ENCODE measurements at regions not wholly inside any gene's neighbourhood (a gene's known extent, or its start where the extent isn't known, plus 50 kb on each side); places are given as distances from the start of the nearest gene placed in this dataset.
"Not testable (repeated sequence)": the region's sequence is repeated elsewhere in the genome, so short reads cannot be mapped to it uniquely, and the experiment has no call there.

DNA sequence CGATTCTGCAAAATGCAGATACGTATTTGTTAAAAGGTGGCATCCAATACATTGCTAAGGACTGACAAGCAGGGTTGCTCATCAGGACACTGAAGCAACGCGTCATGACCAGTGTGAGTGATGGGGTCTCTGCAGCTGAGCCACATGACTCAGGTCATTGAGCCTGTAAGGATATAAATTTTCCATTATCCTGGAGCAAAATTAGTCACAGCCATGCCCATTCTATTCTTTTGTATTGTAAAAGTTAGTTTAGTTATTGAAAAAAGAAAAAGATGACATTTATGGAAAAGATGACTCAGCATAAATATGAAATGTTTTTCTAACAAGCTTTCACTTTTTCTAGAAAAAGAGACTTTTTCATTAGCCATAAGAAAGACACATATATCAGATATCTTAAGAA, 268.0 kb upstream of the TMEM132C start:
- DNase-seq (ENCODE audit: low read depth in 2 of 2), result no peak

DNA sequence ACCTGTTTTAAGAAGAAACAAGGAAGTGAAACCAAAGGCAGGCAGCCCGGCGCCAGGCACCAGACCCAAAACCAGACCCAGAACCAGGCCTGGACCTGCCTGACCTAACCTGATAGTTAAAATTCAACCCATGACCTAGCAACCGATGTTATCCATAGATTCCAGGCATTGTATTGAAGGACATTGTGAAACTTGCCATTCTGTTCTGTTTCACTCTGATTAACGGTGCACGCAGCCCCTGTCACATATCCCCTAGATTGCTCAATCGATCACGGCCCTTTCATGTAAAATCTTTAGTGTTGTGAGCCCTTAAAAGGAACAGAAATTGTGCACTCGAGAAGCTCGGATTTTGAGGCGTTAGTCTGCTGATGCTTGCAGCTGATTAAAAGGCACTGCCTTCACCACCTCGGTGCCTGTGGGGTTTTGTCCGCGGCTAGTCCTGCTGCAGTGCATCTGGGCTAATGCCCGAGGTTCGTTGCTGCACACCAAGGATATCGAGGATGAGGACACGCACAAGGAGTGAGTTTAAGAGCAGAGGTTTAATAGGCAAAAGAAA, 262.5 kb upstream of the TMEM132C start:
- no peak for DNase-seq (ENCODE audit: low read depth in 2 of 2)

- no peak for DNase-seq (ENCODE audit: low read depth in 2 of 2)
Observed at GRCh38 chr12:128007250-128007649, 259.7 kb upstream of the TMEM132C start.

DNA sequence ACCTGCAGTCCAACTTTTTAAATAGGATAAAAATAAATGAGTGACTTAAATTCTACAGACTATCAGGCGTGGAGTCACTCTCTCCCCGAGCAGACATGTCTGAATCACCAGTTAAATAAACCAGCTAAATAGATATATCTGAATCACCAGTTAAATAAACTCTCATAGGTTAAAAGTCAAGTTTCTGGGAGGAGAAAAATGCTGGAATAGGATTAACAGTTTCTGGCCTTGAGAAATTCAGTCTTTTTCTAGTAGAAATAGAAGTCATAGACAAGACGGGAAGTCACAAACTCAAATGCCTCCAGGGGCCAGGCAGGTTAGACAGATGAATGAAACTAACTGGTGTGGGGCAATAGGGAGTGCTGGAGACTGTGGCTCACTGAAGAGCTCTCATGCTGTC, 258.6 kb upstream of the TMEM132C start:
- DNase-seq (ENCODE audit: low read depth in 2 of 2), result no peak

- no peak for DNase-seq (ENCODE audit: low read depth in 2 of 2)
Observed at GRCh38 chr12:128009108-128009507, 257.9 kb upstream of the TMEM132C start.

DNA sequence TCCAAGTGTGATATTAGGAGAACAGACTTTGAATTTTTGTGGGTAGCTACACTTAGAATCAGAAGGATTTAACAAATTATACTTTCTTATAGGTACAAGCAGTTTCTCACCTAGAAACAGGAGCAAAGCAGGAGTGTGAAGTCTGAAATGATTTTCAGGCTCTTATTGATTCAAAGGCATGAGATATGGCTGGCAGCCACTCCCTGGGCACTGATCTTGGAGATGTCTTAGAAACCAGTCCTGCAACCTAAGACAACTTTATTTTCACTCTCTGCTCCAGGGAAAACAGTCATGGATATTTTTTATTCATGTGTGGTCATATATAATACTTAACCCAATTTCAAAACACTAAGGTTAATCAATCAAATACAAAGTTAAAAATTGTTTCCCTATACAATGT, 254.9 kb upstream of the TMEM132C start:
- DNase-seq (ENCODE audit: low read depth in 2 of 2), result no peak

GRCh38 chr12:128015276-128015675, 251.7 kb upstream of the TMEM132C start:
- DNase-seq (ENCODE audit: low read depth in 2 of 2), result no peak

GRCh38 chr12:128018067-128018466, 248.9 kb upstream of the TMEM132C start:
- DNase-seq (ENCODE audit: low read depth in 2 of 2), result no peak

DNA sequence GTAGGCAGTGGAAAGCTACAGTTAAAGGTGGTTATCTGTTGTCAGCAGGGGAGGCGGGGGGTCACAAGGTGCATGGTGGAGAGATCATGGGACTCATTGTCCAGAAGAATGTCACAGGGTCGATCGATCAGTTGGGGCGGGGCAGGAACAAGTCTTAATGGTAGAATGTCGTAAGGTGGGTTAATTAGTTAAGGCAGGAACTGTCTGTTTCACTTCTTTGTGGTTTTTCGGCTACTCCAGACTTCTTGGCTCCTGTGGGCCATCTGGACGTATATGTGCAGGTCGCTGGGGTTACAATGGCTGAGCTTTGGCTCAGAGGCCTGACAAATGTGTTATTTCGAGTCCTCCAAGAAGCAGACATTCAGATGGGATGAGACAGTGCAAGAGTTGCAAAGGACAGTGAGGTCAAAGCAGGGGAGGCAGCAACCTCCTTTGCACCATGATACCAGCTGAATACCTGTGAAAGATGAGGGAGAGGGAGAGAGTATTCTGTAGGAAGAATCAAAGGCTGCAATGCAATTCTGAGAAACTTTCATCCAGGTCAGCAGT, 246.9 kb upstream of the TMEM132C start:
- DNase-seq (ENCODE audit: low read depth in 2 of 2), result no peak

GRCh38 chr12:128021561-128021960, 245.4 kb upstream of the TMEM132C start:
- DNase-seq (ENCODE audit: low read depth in 2 of 2), result no peak

DNA sequence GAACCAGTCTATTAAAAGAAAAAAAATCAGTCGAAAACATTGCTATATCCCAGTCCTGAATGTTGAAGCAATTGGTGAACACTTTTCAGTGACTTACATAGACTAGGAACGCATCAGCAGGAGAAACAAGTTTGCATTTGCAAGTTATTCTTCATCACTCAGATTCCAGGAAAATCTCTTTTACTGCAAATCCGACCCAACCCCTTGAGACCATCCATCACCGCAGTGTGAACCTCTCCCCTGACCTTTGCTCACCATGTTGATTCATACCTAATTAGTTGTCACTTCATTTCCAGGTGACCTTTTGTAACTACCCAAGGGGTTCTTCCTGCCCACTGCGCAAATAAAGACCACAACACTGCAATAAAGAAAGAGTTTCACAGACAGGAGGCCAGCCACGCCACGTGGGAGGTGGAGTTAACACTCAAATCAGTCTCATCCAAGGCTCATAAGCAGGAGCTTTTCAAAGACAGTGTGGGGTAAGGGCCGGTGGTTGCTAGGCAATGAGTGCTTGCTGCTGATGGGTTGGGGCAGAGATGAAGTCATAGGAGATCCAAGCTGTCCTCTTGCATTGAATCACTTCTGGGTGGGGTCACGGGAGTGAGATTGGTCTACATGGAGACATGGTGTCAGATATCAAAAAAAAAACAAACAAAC, 241.3 kb upstream of the TMEM132C start:
- no peak for DNase-seq (ENCODE audit: low read depth in 2 of 2)

DNA sequence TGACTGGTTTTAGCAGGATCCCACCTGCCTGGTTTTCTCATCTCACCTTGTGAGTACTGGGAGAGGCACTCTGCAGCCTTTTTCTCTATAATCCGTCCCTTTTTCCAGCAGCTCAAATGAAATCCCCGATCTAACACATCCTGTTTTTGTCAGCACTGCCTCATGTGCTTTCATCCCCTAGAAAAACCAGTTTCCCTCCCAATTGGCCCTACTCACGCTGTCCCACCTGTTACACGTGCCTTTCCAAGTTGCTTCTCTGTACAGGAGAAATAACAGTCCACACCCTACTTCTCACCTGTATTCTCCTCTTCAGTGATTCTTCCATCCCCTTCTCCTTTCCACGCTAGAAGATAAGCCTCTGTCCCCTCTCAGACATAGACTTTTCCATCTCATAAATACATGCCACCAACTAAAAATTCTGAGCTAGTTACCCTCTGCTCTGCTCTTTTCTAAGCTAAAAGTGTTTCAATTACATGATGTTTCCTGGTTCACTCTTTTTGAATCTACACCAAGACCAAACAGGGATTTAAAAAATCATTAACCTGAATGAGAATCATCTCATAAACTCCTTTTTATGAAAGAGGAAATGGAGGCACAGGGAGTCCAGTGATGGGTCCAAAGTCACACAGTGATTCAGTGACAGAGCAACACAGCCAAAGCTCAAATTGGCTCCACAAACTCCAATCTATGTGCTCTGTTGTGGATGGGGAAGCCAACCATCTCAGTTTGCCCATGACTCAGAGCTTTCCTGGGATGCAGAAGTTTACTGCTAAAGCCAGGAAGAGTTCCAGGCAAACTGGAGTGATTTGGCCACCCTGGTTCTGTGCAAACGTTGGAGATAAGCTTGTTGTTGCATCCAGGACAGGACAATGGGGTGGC, 240.0 kb upstream of the TMEM132C start:
- DNase-seq (ENCODE audit: low read depth in 2 of 2), result no peak

GRCh38 chr12:128033473-128033872, 233.5 kb upstream of the TMEM132C start:
- DNase-seq (ENCODE audit: low read depth in 2 of 2), result no peak

DNA sequence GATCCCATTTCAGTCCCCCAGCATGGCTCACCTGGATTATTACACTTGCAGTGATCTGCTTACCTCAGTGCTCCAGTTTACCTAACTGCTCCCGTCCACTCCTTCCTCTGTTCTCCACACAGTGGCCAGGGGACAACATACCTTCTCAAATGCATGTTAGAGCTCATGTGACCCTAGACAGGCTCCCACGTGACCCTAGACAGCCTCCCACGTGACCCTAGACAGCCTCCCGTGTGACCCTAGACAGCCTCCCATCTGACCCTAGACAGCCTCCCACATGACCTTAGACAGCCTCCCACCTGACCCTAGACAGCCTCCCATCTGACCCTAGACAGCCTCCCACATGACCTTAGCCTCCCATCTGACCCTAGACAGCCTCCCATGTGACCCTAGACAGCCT, 226.0 kb upstream of the TMEM132C start:
- DNase-seq (ENCODE audit: low read depth in 2 of 2), result no peak

GRCh38 chr12:128042283-128042682, 224.7 kb upstream of the TMEM132C start:
- not testable (repeated sequence) for DNase-seq (ENCODE audit: low read depth in 2 of 2)

DNA sequence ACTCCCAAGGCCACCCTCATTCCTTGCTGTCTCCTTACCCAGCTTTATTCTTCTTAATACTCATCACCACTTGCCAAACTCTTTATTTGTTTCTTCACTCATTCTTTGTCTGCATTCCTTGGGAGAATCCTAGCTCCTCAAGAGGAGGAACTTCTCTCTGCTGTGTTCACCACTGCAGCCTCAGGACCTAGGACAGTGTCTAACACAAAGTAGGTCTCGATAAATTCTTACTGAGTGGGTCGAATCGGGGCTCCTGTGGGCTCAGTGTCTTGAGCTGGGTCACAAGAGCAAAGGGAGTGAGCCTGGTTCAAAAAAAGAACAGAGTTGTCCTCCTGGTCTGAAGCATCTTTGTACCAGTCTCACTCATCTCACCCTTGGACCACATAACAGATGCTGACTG, 224.1 kb upstream of the TMEM132C start:
- no peak for DNase-seq (ENCODE audit: low read depth in 2 of 2)

- DNase-seq (ENCODE audit: low read depth in 2 of 2), result no peak
Observed at GRCh38 chr12:128043317-128043716, 223.7 kb upstream of the TMEM132C start.

DNA sequence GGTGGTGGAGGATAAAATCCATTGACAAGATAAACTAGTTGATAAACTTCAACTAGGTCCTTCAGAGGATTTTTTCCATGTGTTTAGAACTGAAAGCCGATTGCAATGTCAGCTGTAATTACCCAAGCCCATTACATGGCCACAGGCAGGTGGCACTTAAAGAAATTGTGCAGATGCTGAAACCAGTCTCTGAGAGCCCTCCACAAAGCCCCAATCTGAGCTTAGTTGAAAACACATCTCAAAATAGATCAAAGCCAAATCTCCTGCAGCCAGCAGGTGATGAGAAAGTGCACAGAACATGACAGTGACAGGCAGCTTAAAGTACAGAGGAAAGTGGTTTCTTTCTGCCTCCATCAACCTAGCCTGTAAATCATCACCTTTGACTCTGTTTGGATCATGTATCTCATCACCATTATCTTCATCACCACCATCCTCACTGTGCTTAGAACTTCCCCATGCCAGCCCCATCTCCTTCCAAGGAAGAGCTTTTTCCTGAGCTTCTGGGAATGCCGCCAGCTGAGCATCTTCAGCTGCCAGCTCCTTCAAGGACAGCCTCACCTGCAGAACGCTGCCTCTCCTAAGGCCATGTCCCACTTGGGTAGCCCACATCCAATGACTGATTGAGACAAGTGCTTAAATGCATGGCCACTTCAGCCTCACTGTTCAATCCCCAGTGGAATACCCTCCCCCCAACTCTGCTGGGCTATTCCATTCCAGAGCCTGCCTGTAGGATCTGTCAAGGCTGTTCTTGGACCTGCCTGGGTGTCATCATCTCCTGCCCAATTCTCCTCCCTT, 219.5 kb upstream of the TMEM132C start:
- no peak for DNase-seq (ENCODE audit: low read depth in 2 of 2)

- no peak for DNase-seq (ENCODE audit: low read depth in 2 of 2)
Observed at GRCh38 chr12:128052331-128052730, 214.6 kb upstream of the TMEM132C start.

- no peak for DNase-seq (ENCODE audit: low read depth in 2 of 2)
Observed at GRCh38 chr12:128052777-128053176, 214.2 kb upstream of the TMEM132C start.

GRCh38 chr12:128055567-128055966, 211.4 kb upstream of the TMEM132C start:
- no peak for DNase-seq (ENCODE audit: low read depth in 2 of 2)
